ENCODE measurements at regions not wholly inside any gene's neighbourhood (a gene's known extent, or its start where the extent isn't known, plus 50 kb on each side); places are given as distances from the start of the nearest gene placed in this dataset.

GRCh38 chr15:38046257-38047051 is 112.0 kb downstream of the TMCO5A start:
- no peaks in the 10 kb centered on the region for H3K36me3 ChIP-seq (replicated peaks in 1 of 2; ENCODE audit: control insufficient read depth in 1 of 2, insufficient read depth in 2 of 2, low read length in 1 of 2)
- 48% methylated on average over 4 of the region's 4 CpGs for WGBS (ENCODE audit: low lambda C conversion rate)
- H3K9me2 ChIP-seq = no peaks in the 10 kb centered on the region
- TF ChIP-seq RCOR1 (IDR thresholded peaks at IDR 0.05; ENCODE audit: low read length) = no peak
- TF ChIP-seq TCF12 (IDR thresholded peaks at IDR 0.05) = peak; percentile 39
- DNase-seq = no peak
- H3F3A ChIP-seq (replicated peaks; ENCODE audit: insufficient read depth) = no peaks in the 10 kb centered on the region
- H4K20me1 ChIP-seq (ENCODE audit: insufficient read depth) = no peaks in the 10 kb centered on the region
- ChIA-PET POLR2A (no interaction called here), CTCF (interaction anchor here (1.3 to 1.6 kb wide), 2 partner anchors 10 to 15 kb away, joined by 4 read pairs; no protein-coding TSS in a partner anchor)
- H3K9ac ChIP-seq = no peak overlapping the region
- H3K27me3 ChIP-seq (ENCODE audit: insufficient read depth) = no peaks in the 10 kb centered on the region
- no peak overlapping the region for H2AFZ ChIP-seq (ENCODE audit: low read depth)
- H3K27ac ChIP-seq (ENCODE audit: low read depth in 2 of 2, low read length in 1 of 2) = no peak overlapping the region
- H3K4me2 ChIP-seq = no peak overlapping the region
- H3K79me2 ChIP-seq (ENCODE audit: insufficient read depth) = no peaks in the 10 kb centered on the region
- H3K9me3 ChIP-seq = no peaks in the 10 kb centered on the region
- peaks cover 2 to 30% of the 10 kb centered on the region in 2 experiments; a peak in 3 of 4 replicates for H3K4me1 ChIP-seq (ENCODE audit: control insufficient read depth in 1 of 2, insufficient read depth in 2 of 2, low read depth in 1 of 2, low read length in 1 of 2)
- H3K4me3 ChIP-seq (ENCODE audit: low read depth in 2 of 2, low read length in 1 of 2) = no peak overlapping the region

- H3K9me3 ChIP-seq = no peaks in the 10 kb centered on the region
- H3K79me2 ChIP-seq (ENCODE audit: insufficient read depth) = no peaks in the 10 kb centered on the region
- H3K36me3 ChIP-seq (replicated peaks in 1 of 2; ENCODE audit: control insufficient read depth in 1 of 2, insufficient read depth in 2 of 2, low read length in 1 of 2) = no peaks in the 10 kb centered on the region
- H2AFZ ChIP-seq (ENCODE audit: low read depth) = no peak overlapping the region
- WGBS (ENCODE audit: low lambda C conversion rate) = 77% methylated on average over 3 of the region's 3 CpGs
- DNase-seq = no peak
- no peaks in the 10 kb centered on the region for H3K9me2 ChIP-seq
- CTCF ChIA-PET = no interaction called here
- no peak overlapping the region for H3K9ac ChIP-seq
- no peak overlapping the region for H3K4me3 ChIP-seq (ENCODE audit: low read depth in 2 of 2, low read length in 1 of 2)
- no peaks in the 10 kb centered on the region for H3K27me3 ChIP-seq (ENCODE audit: insufficient read depth)
- no peak overlapping the region for H3K27ac ChIP-seq (ENCODE audit: low read depth in 2 of 2, low read length in 1 of 2)
- peaks cover under 1 to 14% of the 10 kb centered on the region in 2 experiments; a peak in 3 of 4 replicates for H3K4me1 ChIP-seq (ENCODE audit: control insufficient read depth in 1 of 2, insufficient read depth in 2 of 2, low read depth in 1 of 2, low read length in 1 of 2)
- no peak overlapping the region for H3K4me2 ChIP-seq
- no peaks in the 10 kb centered on the region for H4K20me1 ChIP-seq (ENCODE audit: insufficient read depth)
- peaks cover 4% of the 10 kb centered on the region for H3F3A ChIP-seq (replicated peaks; ENCODE audit: insufficient read depth)
- POLR2A ChIA-PET = no interaction called here
- TF ChIP-seq TAF1 (IDR thresholded peaks at IDR 0.05; ENCODE audit: borderline replicate concordance, low read depth, low read length) (no peak), EZH2phosphoT487 (IDR thresholded peaks at IDR 0.05; ENCODE audit: borderline replicate concordance, low read depth) (no peak), FOXM1 (IDR thresholded peaks at IDR 0.05; ENCODE audit: low read depth) (no peak), FOXJ3 (CRISPR knock-in tag; IDR thresholded peaks at IDR 0.05) (no peak), GABPA (IDR thresholded peaks at IDR 0.05; ENCODE audit: low read depth) (no peak), TCF12 (IDR thresholded peaks at IDR 0.05) (no peak), ZBTB33 (IDR thresholded peaks at IDR 0.05; ENCODE audit: borderline replicate concordance, low read depth) (no peak), USF1 (IDR thresholded peaks at IDR 0.05; ENCODE audit: borderline replicate concordance, low read depth) (no peak), CHD2 (IDR thresholded peaks at IDR 0.05; ENCODE audit: low read length, partially characterized antibody) (no peak), RAD21 (IDR thresholded peaks at IDR 0.05; ENCODE audit: low read length) (no peak), PBX3 (IDR thresholded peaks at IDR 0.05) (no peak), RXRA (IDR thresholded peaks at IDR 0.05; ENCODE audit: borderline replicate concordance, low read depth) (no peak), ELF1 (IDR thresholded peaks at IDR 0.05) (no peak)
- TF ChIP-seq, protein P1, sequence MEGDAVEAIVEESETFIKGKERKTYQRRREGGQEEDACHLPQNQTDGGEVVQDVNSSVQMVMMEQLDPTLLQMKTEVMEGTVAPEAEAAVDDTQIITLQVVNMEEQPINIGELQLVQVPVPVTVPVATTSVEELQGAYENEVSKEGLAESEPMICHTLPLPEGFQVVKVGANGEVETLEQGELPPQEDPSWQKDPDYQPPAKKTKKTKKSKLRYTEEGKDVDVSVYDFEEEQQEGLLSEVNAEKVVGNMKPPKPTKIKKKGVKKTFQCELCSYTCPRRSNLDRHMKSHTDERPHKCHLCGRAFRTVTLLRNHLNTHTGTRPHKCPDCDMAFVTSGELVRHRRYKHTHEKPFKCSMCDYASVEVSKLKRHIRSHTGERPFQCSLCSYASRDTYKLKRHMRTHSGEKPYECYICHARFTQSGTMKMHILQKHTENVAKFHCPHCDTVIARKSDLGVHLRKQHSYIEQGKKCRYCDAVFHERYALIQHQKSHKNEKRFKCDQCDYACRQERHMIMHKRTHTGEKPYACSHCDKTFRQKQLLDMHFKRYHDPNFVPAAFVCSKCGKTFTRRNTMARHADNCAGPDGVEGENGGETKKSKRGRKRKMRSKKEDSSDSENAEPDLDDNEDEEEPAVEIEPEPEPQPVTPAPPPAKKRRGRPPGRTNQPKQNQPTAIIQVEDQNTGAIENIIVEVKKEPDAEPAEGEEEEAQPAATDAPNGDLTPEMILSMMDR (IDR thresholded peaks at IDR 0.05) = no peak
- TF ChIP-seq, protein P2, sequence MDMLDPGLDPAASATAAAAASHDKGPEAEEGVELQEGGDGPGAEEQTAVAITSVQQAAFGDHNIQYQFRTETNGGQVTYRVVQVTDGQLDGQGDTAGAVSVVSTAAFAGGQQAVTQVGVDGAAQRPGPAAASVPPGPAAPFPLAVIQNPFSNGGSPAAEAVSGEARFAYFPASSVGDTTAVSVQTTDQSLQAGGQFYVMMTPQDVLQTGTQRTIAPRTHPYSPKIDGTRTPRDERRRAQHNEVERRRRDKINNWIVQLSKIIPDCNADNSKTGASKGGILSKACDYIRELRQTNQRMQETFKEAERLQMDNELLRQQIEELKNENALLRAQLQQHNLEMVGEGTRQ (IDR thresholded peaks at IDR 0.05; ENCODE audit: borderline replicate concordance, low read depth, low read length) = no peak
Observed at GRCh38 chr15:38048001-38048455, 113.6 kb downstream of the TMCO5A start.

Data from SK-N-SH (cell line).